GM12878 (cell line): ENCODE measurements at regions not wholly inside any gene's neighbourhood (a gene's known extent, or its start where the extent isn't known, plus 50 kb on each side); places are given as distances from the start of the nearest gene placed in this dataset.

Experiments used
- ATAC-seq: fragments of 200-7000 bp; cut with Tn5 transposase; 3 replicates; pipeline ENCODE4 v1.9.1; 2020; ENCODE audit warnings: mild to moderate bottlenecking, moderate library complexity
- BruUV-seq: library from RNA; stranded (reverse); fragments of 400-500 nt; replicated peaks from 2 replicates; lab custom pipeline; 2021; lab: Mats Ljungman, UMichigan
- CTCF ChIA-PET: fragments of 300-600 bp; sonication (Branson Sonifier 250); formaldehyde crosslinking; extraction: SDS; loops from one replicate; lab custom pipeline; 2021; ENCODE audit warnings: inconsistent platforms; lab: Yijun Ruan, JAX
- POLR2A ChIA-PET: fragments of 350-600 bp; formaldehyde crosslinking; extraction: SDS; loops from one replicate; lab custom pipeline; 2021; ENCODE audit warnings: inconsistent platforms; lab: Charles Lee
- RAD21 ChIA-PET: fragments of 300-600 bp; sonication (Branson Sonifier 250); formaldehyde crosslinking; loops from one replicate; lab custom pipeline; 2023; ENCODE audit warnings: antibody characterized with exemption; ENCODE audit not compliant: unreplicated experiment; lab: Charles Lee
- SMC1A ChIA-PET: fragments of 300-600 bp; sonication (Branson Sonifier 250); formaldehyde crosslinking; loops from one replicate; lab custom pipeline; 2023; ENCODE audit not compliant: unreplicated experiment, uncharacterized antibody; lab: Charles Lee
- DNase-seq: peaks from one replicate; pipeline ENCODE4 v3.0.0-alpha.2; 2011; ENCODE audit warnings: low read depth, low spot score
- FAIRE-seq: peaks from 3 replicates; lab custom pipeline; 2011; peaks lifted over from hg19 to GRCh38; lab: Jason Lieb, UNC
- H2AFZ ChIP-seq: 2 replicates; pipeline ENCODE4 v1.6.0; 2011; ENCODE audit warnings: low read depth, low read length, control low read depth; ENCODE audit not compliant: control insufficient read depth
- H3K27ac ChIP-seq: 2 replicates; pipeline ENCODE4 v1.5.1; 2011; ENCODE audit warnings: control low read depth; ENCODE audit not compliant: control insufficient read depth, insufficient read depth
- H3K27me3 ChIP-seq, 2 experiments: replicated peaks in 1 of 2; 2 replicates each; pipeline versions ENCODE4 v1.6.0 to v1.6.1; 2011; ENCODE audit warnings: low read length in 1 of 2; ENCODE audit not compliant: control insufficient read depth in 2 of 2, insufficient read depth in 2 of 2
- H3K36me3 ChIP-seq, 2 experiments: 2 replicates each; pipeline ENCODE4 v1.5.1; 2011; ENCODE audit warnings: low read length in 1 of 2; ENCODE audit not compliant: control insufficient read depth in 2 of 2, insufficient read depth in 2 of 2
- H3K4me1 ChIP-seq: 2 replicates; pipeline ENCODE4 v1.6.1; 2011; ENCODE audit warnings: mild to moderate bottlenecking, low read length, moderate library complexity, mixed read lengths; ENCODE audit not compliant: control insufficient read depth, insufficient read depth
- H3K4me2 ChIP-seq: 2 replicates; pipeline ENCODE4 v1.6.0; 2011; ENCODE audit warnings: control low read depth; ENCODE audit not compliant: control insufficient read depth, insufficient read depth
- H3K4me3 ChIP-seq: fragments of 200-600 bp; sonication (generic); 2 replicates; pipeline ENCODE4 v1.5.1; 2016
- H3K79me2 ChIP-seq: 2 replicates; pipeline ENCODE4 v1.6.0; 2011; ENCODE audit warnings: low read length; ENCODE audit not compliant: control insufficient read depth, insufficient read depth
- H3K9ac ChIP-seq: 2 replicates; pipeline ENCODE4 v1.8.0; 2011; ENCODE audit warnings: low read length, control low read depth, mixed read lengths; ENCODE audit not compliant: control insufficient read depth, insufficient read depth
- H3K9me3 ChIP-seq: replicated peaks from 3 replicates; pipeline ENCODE4 v1.5.1; 2011; ENCODE audit warnings: mild to moderate bottlenecking, low read length; ENCODE audit not compliant: control insufficient read depth, insufficient read depth
- H4K20me1 ChIP-seq: 2 replicates; pipeline ENCODE4 v1.6.0; 2011; ENCODE audit not compliant: control insufficient read depth, insufficient read depth
- SMAD5 ChIP-seq: IDR thresholded peaks from 2 replicates; pipeline ENCODE4 v1.6.1; 2016; ENCODE audit warnings: antibody characterized with exemption, low read depth
- ZBTB11 ChIP-seq: fragments of 450-650 bp; formaldehyde crosslinking; IDR thresholded peaks from 2 replicates; pipeline ENCODE4 v1.5.0; 2022; ENCODE audit warnings: mild to moderate bottlenecking, missing genetic modification characterization
- ZZZ3 ChIP-seq: IDR thresholded peaks from 2 replicates; pipeline ENCODE4 v1.6.1; 2011; ENCODE audit warnings: low read depth; ENCODE audit not compliant: control insufficient read depth, insufficient read length
- WGBS: methylation state at CpG from one replicate; pipeline ENCODE4 v1.1.6; 2016; ENCODE audit warnings: low lambda C conversion rate; ENCODE audit not compliant: insufficient replicate concordance, insufficient coverage; ENCODE audit errors: missing lambda C conversion rate; 5-methylcytosine and 5-hydroxymethylcytosine counted together
- in situ Hi-C: fragments of 300-500 bp; cut with MboI; formaldehyde crosslinking; loops from 9 replicates; pipeline ENCODE4 v1.14.3; 2018; ENCODE audit warnings: mixed read lengths
- intact Hi-C: fragments of 100-400 bp; cut with micrococcal nuclease; formaldehyde crosslinking; loops from one replicate; pipeline ENCODE4 v1.14.2; 2022; ENCODE audit not compliant: unreplicated experiment

GRCh38 chr18:62648045-62648678 lies 67.2 kb upstream of the PHLPP1 start:
- Histone ChIP-seq H3K4me1 (peaks cover 10% of the 10 kb centered on the region), H3K9ac (no peak overlapping the region), H3K27me3 (no peaks in the 10 kb centered on the region), H4K20me1 (no peaks in the 10 kb centered on the region), H3K9me3 (no peaks in the 10 kb centered on the region), H3K4me2 (no peak overlapping the region), H3K79me2 (no peaks in the 10 kb centered on the region), H3K27ac (no peak overlapping the region), H3K4me3 (no peak overlapping the region), H2AFZ (no peak overlapping the region), H3K36me3 (no peaks in the 10 kb centered on the region)
- in situ Hi-C loops = no loop called here
- BruUV-seq = no TSS peak
- ATAC-seq (no peak), FAIRE-seq (no peak), DNase-seq (no peak)
- SMC1A ChIA-PET = interaction anchor here (0.6 to 1.2 kb wide), 2 partner anchors 9 to 302 kb away, joined by 3 to 4 read pairs; no protein-coding TSS in a partner anchor
- CTCF ChIA-PET = interaction anchor here (0.7 to 3.0 kb wide), 2 partner anchors 9 to 310 kb away, joined by 3 to 13 read pairs; no protein-coding TSS in a partner anchor
- RAD21 ChIA-PET = interaction anchor here (1.7 kb wide), 1 partner anchor 334 kb away, joined by 4 read pairs; no protein-coding TSS in a partner anchor
- intact Hi-C loops = no loop called here
- TF ChIP-seq ZBTB11 (CRISPR knock-in tag) (no peak), ZZZ3 (peak; percentile 14), SMAD5 (no peak)
- POLR2A ChIA-PET = no interaction called here
- 74% methylated on average over 6 of the region's 6 CpGs for WGBS
